HT1080 (cell line): ENCODE measurements at regions not wholly inside any gene's neighbourhood (a gene's known extent, or its start where the extent isn't known, plus 50 kb on each side); places are given as distances from the start of the nearest gene placed in this dataset.

Source experiments
- DNase-seq: peaks from one replicate; pipeline ENCODE4 v3.0.0-alpha.2; 2015; ENCODE audit warnings: low read depth

DNA sequence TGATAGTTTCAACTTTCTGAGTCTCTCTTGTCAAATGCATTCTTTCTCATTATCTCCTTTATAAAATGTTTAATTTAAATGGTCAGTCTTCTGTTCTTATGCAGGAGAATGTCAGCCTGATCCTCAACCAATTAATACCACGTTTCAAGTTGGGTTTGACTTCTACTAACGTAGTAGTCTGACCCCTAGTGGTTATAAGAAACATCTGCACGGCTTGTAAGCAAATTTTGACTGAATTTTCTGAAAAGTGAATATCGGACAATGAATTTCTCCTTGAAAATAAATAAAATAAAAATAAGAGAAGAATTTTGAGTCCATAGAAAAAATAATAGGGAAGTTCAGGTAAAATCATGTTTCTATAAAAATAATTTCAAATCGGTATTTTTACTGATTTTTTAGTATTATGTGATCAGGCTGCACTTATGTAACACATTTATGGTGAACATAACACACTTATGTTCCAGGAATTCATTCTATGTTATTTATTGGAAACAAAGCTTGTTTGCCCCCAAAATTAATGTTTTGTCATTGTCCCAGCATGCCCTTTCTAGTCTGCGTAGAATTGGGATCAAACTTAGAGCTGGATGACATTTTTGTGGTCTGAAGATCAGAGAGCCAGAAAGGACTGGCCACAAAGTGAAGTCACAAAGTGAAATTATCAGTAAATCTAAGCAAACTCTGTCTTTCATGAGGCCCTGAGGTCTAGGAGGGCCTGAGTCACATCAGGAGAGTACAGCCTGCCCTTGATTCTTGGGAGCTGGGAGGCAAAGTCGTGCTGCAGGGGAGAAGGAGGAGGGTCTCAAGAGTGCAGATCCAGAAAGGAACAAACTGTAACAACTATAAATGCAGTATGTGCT lies 101.2 kb upstream of the STXBP6 start:
- DNase-seq: peak; percentile 65

DNA sequence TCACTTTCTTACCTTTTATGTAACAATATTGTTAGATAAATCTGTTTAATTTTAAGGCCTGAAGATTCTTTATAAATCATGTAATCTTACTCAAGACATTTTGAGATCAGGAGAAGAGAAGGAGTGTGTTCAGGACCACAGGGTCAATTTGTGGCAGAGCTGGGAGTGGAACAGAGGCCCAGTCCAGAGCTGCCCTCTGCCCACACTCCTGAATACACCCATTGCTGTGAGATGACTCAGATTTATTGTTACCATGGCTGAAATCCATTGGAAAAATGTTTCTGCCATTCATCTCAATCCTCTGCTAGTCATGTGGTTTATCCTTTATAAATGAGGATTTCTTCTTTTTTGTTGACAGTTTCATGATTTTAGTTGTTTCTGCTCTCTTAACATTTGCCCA lies 100.5 kb upstream of the STXBP6 start:
- DNase-seq: peak; percentile 34

DNA sequence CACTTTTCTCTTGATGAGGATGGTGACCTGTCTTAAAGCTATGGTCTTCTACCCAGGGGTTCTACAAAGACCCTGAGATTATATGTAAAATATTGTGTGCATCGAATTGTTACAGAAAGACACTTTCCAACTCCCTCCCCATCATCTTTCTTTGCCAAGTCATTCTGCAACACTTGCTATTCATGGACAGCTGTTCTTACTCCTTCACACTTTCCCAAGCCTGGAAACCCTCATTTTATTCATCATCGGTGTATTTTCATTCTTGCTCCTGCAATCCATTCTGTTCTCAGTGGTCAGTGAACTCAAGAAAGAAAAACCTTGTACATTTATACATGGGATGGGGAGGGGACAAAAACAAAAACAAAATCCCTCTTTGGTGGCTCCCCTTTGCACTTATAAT lies 90.5 kb upstream of the STXBP6 start:
- no peak for DNase-seq

DNA sequence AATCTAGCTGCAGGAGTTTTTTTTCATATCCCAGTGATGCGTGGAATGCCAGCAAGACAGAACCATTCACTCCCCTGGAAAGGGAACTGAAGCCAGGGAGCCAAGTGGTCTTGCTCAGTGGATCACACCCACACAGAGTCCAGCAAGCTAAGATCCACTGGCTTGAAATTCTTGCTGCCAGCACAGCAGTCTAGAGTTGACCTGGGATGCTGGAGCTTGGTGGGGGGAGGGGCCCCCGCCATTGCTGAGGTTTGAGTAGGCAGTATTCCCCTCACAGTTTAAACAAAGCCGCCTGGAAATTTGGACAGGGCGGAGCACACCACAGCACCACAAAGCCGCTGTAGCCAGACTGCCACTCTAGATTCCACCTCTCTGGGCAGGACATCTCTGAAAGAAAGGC lies 86.9 kb upstream of the STXBP6 start:
- DNase-seq: no peak

DNA sequence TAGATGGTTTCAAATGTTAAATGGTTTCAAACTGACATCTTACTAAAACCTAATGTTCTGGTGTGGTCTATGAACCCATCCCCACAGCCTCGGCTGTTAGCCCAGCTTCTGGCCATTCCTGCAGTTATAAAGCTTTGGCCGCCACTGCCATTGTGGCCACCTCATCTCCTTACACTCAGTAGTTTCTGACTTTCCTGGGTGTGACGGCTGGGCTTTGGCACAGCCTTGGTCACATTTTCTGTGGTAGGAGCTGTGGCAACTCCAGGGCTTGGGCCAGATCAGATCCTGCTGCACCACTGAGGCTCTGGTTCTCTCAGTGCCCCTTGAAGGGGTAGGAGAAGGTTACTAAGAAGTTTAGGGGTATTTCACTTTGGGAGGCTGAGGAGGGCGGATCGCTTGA lies 84.2 kb upstream of the STXBP6 start:
- DNase-seq: no peak

DNA sequence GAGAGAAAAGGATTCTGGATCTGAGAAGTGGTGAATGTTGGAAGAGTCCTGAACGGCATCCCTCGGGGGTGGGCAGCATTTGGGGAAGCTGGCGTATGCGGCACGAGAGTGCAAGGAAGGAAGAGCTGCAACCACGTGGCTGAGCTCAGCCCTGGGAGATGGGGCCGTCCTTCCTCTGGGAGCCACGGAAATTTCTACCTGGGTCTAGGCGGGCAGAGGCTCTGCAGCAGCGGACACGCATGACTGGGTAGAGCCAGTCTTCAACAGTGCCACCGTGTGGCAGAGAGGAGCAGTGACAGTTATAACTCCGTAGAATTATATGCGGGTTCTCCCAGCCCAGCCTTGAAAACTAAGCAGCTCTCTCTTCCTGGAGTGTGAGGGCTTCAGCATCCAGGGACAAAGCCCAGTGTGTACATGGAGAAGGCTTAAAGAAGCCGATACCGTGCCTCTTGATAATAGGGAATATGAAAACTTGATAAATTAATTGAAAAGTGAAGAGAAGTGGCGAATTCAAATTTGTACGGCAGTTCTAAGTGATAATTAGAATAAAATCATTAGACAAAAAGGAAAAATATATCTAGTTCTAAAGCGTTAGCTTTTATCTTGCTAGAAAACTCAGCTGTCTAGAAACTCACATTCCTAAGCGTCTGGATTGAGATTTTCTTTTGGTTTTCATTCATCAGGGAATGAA lies 82.9 kb upstream of the STXBP6 start:
- peak; percentile 65 for DNase-seq

DNA sequence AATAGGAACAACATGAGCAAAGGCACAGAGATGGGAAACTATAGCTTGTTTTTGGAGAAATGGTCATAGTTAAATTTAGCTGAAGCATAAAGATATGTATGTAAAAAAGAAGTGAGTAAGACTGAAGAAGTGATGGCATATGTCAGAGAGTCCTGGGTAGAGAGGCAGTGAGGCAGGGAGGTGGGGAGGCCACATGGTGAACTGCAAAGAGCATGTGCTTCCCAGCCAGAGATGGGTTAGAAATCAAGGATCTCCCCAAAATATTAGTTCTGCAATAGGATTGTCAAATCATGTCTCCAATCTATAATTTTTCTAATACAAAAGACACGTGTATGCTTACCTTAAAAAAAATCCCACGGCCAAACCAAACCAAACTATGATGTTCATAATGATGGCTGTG lies 82.1 kb upstream of the STXBP6 start:
- no peak for DNase-seq

DNA sequence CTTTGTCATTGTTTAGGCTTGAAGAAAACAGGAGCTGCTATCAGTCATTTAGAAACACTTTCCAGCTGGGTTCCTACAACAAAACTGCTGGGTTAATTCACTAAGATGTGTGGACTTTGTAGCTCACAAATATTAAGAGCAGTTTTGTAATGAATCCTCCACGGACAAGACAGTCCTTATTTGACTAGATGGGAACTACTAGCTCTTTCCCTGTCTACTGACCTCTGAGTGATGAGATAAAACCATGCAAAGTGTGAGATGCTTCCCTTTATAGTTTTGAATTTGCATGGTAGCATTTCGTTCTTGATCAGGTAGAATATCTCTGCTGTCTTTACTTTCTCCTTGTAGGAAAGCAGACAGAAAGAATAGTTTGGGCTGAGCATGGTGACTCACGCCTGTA lies 72.9 kb upstream of the STXBP6 start:
- DNase-seq: no peak

DNA sequence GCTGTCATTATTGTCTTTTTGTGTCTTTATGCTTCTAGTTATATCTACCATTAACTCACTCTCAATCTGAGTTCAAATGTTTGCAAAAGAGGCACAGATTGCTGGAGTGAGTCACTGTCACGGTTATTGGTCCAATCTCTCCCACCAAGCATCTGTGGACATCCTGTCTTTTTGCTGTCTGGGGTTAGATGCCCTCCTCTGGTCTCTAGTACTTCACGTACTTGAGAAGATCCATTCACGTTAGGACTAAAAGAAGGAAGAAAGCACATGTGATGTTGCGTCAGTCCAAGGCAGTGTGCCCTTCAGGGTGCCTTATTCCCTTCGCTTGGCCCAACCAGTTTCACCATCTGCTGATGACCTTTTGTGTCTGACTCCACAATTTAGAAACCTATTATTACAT lies 72.3 kb upstream of the STXBP6 start:
- peak; percentile 36 for DNase-seq

DNA sequence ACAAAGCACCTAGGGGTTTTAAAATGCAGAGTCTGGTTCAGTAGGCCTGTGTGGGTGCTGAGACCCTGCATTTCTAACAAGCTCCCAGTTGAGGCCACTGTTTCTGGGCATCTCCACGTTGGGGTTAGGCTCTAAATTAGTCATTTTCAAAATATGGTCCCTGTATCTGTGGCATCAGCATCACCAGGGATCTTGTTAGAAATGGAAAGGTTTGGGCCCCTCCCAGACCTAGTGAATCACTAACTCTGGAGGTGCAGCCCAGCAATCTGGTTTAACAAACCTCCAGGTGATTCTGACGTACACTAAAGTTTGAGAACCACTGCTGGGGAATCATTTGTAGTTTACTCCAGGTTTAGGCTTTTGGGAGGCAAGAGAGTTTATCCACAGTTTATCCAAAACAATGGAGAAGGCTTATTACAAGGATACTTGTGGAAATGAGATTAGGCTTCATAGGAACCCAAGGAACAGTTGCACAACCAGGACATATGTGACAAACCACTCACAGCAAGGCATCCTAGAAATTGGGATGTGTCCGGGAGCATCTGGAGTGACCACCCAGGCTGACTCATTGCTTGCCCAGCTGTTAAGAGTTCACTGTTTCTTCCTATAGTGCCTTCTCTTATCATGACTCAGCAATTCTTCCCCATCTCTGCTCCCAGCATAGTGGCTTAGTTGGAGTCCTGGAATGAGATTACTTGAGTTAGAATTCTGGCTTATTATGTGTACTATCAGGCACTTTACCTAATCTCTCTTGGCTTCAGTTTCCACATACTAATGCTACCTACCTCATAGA lies 71.6 kb upstream of the STXBP6 start:
- DNase-seq: peak; percentile 85

DNA sequence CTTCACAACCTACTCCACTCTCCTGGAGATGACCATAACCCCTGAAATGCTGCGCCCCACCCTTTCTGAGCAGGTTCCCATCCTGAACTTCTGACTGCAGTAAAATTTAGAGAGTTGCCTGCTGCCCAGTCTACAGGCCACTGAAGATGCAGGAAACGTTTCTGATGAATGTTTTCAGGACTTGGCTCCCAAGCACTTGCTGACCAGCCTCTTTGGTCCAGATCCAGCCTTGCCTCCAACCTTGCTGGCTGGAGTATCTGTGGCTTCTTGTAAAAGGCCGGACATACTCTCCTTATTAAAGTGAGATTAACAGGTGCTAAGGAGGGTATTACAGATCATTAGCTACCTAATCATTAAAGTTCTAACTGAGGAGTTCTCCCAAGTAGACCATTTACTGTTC lies 70.3 kb upstream of the STXBP6 start:
- no peak for DNase-seq

DNA sequence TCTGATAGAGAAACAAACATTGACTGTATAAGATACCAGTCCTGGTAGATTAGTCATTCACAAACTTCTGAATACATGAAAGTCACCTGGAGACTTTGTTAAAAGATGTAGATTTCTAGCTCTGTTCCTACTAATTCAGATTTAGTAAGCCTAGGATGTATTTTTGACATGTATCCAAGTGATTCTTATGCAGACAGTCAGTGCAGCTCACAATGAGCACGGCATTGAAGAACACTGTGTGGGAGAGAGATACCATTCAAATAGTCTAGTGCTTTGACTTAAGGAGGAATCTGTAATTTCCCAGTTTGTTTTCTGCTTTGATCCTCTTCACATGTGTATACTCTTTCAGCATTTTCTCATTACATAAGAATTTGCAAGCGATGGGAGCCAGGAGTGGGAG lies 68.7 kb upstream of the STXBP6 start:
- no peak for DNase-seq

DNA sequence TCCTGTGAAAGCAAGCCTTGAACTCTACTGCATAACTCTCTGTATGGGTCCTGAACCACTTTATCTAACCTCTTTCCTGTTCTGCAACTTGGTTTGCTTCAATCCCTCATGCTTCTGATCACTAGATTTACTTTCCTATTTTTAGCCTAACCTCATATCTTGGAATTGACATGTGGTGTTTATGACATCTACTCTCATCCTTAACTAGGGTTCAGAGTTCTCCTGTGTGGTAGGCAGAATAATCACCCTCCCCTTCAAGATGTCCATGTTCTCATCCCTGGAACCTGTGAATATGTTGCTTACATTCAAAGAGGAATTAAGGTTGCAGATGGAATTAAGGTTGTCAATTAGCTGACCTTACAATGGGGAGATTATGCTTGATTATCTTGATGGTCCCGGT lies 67.4 kb upstream of the STXBP6 start:
- DNase-seq: no peak

DNA sequence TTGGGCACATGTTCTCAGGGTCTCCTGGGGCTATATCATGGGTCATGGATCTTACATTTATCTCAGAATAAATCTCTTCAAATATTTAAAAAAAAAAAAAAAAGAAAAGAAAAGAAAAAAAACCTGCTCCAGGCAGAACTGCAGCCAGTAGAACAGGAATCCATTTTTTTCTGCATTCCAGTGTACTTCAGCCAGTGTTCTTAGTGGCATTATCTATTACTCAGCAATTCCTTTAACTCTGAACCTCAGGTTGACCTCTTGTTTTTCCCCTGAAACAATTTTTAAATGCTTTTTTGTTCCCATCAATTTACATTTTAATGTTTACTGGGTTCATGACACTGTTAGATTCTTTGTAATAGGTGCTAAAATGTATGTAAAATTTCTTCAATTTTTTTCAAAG lies 66.7 kb upstream of the STXBP6 start:
- DNase-seq: no peak

DNA sequence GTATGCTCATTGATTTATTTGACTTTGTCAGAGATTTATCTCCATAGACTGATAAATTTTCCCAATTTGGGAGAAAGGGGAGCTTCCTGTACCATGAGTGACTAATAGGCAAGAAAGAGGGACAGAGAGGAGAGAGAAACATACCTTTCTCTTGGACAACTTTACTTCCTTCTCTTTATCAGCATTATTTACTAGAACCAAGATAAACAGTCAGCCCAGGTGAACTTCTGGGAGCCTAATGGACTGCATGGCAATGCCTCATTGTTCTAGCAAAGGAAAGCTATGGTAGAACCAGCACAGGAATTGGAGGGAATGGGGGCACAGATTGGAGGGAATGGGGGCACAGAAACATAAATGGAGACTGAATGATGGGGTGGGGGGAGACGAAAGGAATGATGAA lies 63.4 kb upstream of the STXBP6 start:
- DNase-seq: no peak

DNA sequence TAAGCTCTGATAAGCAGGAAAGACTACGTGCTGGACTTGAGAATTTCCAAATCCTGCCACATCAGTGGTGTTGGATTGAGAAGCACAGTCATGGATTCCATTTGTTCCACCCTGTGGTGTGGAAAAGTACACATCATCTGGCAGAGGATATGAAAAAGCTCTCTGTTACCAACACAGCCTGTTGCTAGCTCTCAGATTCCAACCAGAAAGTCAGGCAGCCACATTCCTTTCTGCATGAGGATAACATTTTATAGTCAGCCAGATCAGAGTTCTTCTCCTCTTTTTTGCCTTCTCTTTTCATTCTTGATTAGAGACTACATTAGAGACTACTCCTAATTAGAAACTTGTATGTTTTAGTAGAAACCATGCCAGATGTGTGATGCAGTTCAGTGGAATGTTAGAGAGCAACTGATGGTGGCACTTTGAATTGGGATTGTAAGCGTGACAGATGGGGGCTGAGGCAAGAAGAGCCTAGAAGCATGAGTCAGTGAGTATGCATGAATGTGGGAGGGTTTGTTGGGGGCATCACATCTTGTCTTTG lies 61.2 kb upstream of the STXBP6 start:
- peak; percentile 91 for DNase-seq

DNA sequence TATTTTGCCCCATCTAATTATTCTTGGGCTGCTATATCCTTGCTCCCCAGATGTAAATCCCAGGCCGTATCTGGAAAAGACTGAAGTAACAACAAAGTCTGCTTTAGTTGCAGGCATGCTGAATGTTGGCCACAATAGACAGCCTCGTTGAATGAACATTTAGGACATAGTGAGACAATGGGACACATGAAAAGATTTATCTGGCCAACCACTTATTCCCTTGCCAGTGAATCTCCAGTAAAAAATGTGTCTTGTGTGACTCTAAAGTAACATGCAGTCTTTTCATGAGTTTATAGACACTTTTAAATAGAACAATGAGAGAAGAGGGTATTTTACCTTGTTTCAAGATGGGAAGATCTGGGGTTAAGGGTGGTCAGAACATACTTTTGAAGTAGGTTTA lies 60.2 kb upstream of the STXBP6 start:
- no peak for DNase-seq

DNA sequence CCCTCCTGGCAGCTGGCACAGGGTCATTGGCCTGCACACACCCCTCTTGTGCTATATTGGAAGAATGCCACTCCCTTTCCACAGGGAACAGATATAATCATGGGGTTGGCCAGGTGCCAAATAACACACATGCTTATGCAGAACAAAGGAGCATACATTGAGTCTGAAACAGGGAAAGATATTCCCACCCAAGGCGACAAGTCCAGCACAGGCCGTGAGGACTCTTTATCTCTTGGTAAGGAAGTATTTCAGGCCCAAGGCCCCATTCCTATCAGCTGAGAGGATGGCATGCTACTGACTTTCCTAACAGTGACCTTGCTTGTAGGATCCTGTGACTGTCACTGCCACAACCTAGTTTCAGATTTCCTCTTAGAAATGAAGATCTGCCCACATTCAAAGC lies 59.0 kb upstream of the STXBP6 start:
- DNase-seq: peak; percentile 21

DNA sequence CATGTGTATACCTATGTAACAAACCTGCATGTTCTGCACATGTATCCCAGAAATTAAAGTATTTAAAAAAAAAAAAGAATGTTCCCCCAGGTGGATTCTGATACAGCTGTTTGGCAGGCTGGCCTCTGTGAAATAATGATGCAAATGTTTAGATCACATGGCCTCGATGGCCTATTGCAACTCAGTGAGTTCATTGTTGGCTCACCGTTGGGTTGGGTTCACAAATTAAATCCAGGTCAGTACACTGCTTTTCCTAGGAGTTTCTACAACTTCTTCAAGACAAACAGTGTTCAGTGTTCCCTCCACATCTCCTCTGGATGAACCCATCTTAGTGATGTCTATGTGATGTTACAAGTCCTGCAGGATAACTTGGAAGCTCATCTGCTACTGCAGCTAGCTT lies 58.3 kb upstream of the STXBP6 start:
- no peak for DNase-seq

DNA sequence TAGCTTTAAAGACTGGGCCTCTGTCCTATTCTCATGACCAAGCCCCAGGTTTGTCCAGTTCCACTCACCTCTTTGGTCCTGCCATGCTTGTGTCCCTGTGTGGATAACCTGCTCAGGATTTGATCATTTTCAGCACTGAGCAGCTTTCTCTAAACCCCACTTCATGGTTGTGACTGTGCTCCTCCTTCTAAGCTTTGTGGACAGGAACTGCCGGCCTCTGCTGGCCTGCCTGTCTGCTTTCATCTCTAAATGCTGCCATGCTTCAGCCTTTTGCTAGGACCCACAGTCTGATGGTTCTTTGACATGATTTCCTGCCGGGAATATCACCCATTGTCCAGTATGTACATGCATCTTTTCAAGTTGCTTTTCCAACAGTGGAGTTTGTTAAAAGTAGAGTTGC lies 53.9 kb upstream of the STXBP6 start:
- DNase-seq: no peak

DNA sequence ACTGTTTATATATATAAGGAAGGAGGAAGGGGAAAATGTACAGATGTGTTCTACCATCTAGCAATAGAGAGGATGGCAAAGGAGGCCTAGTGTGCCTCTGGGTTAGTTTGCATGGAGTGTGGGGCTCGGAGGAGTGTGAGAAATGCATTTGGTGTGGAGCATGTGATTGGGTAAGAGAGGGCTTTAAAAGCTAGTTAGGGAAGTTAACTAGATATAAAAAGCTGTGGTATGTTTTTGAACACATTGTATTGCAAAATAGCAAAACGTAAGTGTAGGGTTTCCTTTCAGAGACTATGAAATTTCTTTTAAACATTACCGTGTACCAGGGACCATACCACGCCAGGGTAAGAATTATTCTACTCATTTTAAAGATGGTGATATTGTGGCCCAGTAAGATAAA lies 53.3 kb upstream of the STXBP6 start:
- no peak for DNase-seq

DNA sequence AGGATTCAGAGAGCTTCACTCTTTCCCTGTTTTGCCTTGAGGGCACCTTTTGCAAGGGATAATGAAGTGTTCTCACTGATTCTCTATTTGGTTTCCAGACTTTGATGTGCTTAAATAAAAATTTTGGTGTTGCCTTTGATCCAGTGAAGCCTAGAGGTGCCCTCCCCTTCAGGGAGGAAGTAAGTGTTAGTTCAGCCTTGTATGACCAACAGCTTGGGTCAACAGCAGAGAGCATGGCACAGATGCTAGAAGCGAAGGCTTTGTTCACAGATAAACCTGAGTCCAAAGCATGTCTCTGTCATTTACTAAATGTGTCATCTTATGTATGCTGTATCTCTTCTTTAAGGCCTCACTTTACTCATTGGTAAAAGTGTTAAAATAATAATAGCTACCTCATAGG lies 52.8 kb upstream of the STXBP6 start:
- DNase-seq: no peak
